Hepatocyte (in vitro differentiated cells): ENCODE measurements at regions not wholly inside any gene's neighbourhood (a gene's known extent, or its start where the extent isn't known, plus 50 kb on each side); places are given as distances from the start of the nearest gene placed in this dataset.

ENCODE experiments used
- DNase-seq: peaks from one replicate; pipeline ENCODE4 v3.0.0-alpha.2; 2016; ENCODE audit warnings: low spot score
- H2AFZ ChIP-seq: fragments of 200-600 bp; sonication (generic); 2 replicates; pipeline ENCODE4 v1.6.0; 2016; ENCODE audit warnings: antibody characterized with exemption, mild to moderate bottlenecking
- H3K27ac ChIP-seq: fragments of 200-600 bp; sonication (generic); 2 replicates; pipeline ENCODE4 v1.5.1; 2016; ENCODE audit warnings: mild to moderate bottlenecking
- H3K27me3 ChIP-seq: fragments of 200-600 bp; sonication (generic); 2 replicates; pipeline ENCODE4 v1.6.1; 2016
- H3K36me3 ChIP-seq: fragments of 200-600 bp; sonication (generic); replicated peaks from 2 replicates; pipeline ENCODE4 v1.5.1; 2016; ENCODE audit warnings: low read depth; ENCODE audit not compliant: insufficient read depth
- H3K4me1 ChIP-seq: fragments of 200-600 bp; sonication (generic); 2 replicates; pipeline ENCODE4 v1.5.1; 2016; ENCODE audit warnings: mild to moderate bottlenecking, moderate library complexity; ENCODE audit not compliant: insufficient read depth
- H3K4me2 ChIP-seq: fragments of 200-600 bp; sonication (generic); 2 replicates; pipeline ENCODE4 v1.6.0; 2016
- H3K4me3 ChIP-seq: fragments of 200-600 bp; sonication (generic); 2 replicates; pipeline ENCODE4 v1.5.1; 2016; ENCODE audit warnings: mild to moderate bottlenecking
- H3K79me2 ChIP-seq: fragments of 200-600 bp; sonication (generic); 2 replicates; pipeline ENCODE4 v1.6.0; 2017; ENCODE audit warnings: mild to moderate bottlenecking
- H3K9me2 ChIP-seq: fragments of 200-600 bp; sonication (generic); replicated peaks from 2 replicates; pipeline ENCODE4 v1.6.0; 2017; ENCODE audit warnings: mild to moderate bottlenecking; ENCODE audit not compliant: insufficient read depth
- H3K9me3 ChIP-seq: fragments of 200-600 bp; sonication (generic); 2 replicates; pipeline ENCODE4 v1.5.1; 2016; ENCODE audit warnings: low read depth, mild to moderate bottlenecking
- H4K20me1 ChIP-seq: fragments of 200-600 bp; sonication (generic); 2 replicates; pipeline ENCODE4 v1.6.0; 2016; ENCODE audit warnings: mild to moderate bottlenecking; ENCODE audit not compliant: insufficient read depth, poor library complexity, severe bottlenecking
- CTCF ChIP-seq: fragments of 200-600 bp; sonication (generic); IDR thresholded peaks from 2 replicates; pipeline ENCODE4 v1.5.1; 2016; ENCODE audit warnings: antibody characterized with exemption, mild to moderate bottlenecking; ENCODE audit not compliant: poor library complexity
- EZH2 ChIP-seq: fragments of 200-600 bp; sonication (generic); IDR thresholded peaks from 2 replicates; pipeline ENCODE4 v1.6.1; 2016; ENCODE audit warnings: antibody characterized with exemption, mild to moderate bottlenecking, borderline replicate concordance
- EZH2phosphoT487 ChIP-seq: fragments of 200-600 bp; sonication (generic); IDR thresholded peaks from one replicate; pipeline ENCODE4 v1.6.1; 2018; ENCODE audit warnings: antibody characterized with exemption, mild to moderate bottlenecking, low read depth, moderate library complexity; ENCODE audit not compliant: unreplicated experiment, severe bottlenecking
- WGBS: methylation state at CpG from one replicate; pipeline ENCODE4 v1.1.6; 2016; ENCODE audit warnings: low lambda C conversion rate; ENCODE audit errors: missing lambda C conversion rate; 5-methylcytosine and 5-hydroxymethylcytosine counted together

GRCh38 chr2:48845684-48846083, 90.2 kb upstream of the LHCGR start:
- H3K4me2 ChIP-seq, result no peak overlapping the region
- no peaks in the 10 kb centered on the region for H3K27me3 ChIP-seq
- no peak overlapping the region for H3K27ac ChIP-seq
- TF ChIP-seq EZH2phosphoT487, result no peak
- no peaks in the 10 kb centered on the region for H4K20me1 ChIP-seq
- H3K79me2 ChIP-seq, result no peaks in the 10 kb centered on the region
- H3K9me2 ChIP-seq, result no peaks in the 10 kb centered on the region
- no peaks in the 10 kb centered on the region for H3K4me1 ChIP-seq
- no peak for DNase-seq
- no peaks in the 10 kb centered on the region for H3K36me3 ChIP-seq
- 76% methylated on average over 3 of the region's 3 CpGs for WGBS
- H3K4me3 ChIP-seq, result no peak overlapping the region
- no peak overlapping the region for H2AFZ ChIP-seq
- no peaks in the 10 kb centered on the region for H3K9me3 ChIP-seq

- H2AFZ ChIP-seq, result no peak overlapping the region
- no peak overlapping the region for H3K4me2 ChIP-seq
These were observed 89.1 kb upstream of the LHCGR start for GRCh38 chr2:48844417-48845155.

GRCh38 chr2:48841126-48841525, 85.6 kb upstream of the LHCGR start:
- no peaks in the 10 kb centered on the region for H3K79me2 ChIP-seq
- no peak overlapping the region for H3K4me2 ChIP-seq
- WGBS, result 100% methylated on average over 2 of the region's 2 CpGs
- H3K4me3 ChIP-seq, result no peak overlapping the region
- H3K4me1 ChIP-seq, result no peaks in the 10 kb centered on the region
- H3K27ac ChIP-seq, result no peak overlapping the region
- TF ChIP-seq EZH2, result no peak
- TF ChIP-seq EZH2phosphoT487, result no peak
- TF ChIP-seq CTCF, result no peak
- peaks cover 8% of the 10 kb centered on the region for H3K9me3 ChIP-seq
- H3K36me3 ChIP-seq, result no peaks in the 10 kb centered on the region
- H3K9me2 ChIP-seq, result no peaks in the 10 kb centered on the region
- H2AFZ ChIP-seq, result no peak overlapping the region
- H3K27me3 ChIP-seq, result no peaks in the 10 kb centered on the region
- no peaks in the 10 kb centered on the region for H4K20me1 ChIP-seq
- no peak for DNase-seq

More at GRCh38 chr2:48844417-48845155, 89.1 kb upstream of the LHCGR start:
- Histone ChIP-seq H3K9me2 (no peaks in the 10 kb centered on the region), H3K4me3 (no peak overlapping the region), H3K36me3 (no peaks in the 10 kb centered on the region), H3K27ac (no peak overlapping the region), H3K27me3 (no peaks in the 10 kb centered on the region), H3K4me1 (no peaks in the 10 kb centered on the region), H4K20me1 (no peaks in the 10 kb centered on the region), H3K9me3 (no peaks in the 10 kb centered on the region), H3K79me2 (no peaks in the 10 kb centered on the region)
- WGBS, result 81% methylated on average over 3 of the region's 3 CpGs
- no peak for DNase-seq
- TF ChIP-seq CTCF, result no peak
- TF ChIP-seq EZH2, result no peak
- no peak for TF ChIP-seq EZH2phosphoT487

GRCh38 chr2:48838029-48838428, 82.5 kb upstream of the LHCGR start:
- no peak for DNase-seq
- Histone ChIP-seq H3K4me1 (no peaks in the 10 kb centered on the region), H3K4me2 (no peak overlapping the region), H3K9me3 (peaks cover 8% of the 10 kb centered on the region), H3K36me3 (no peaks in the 10 kb centered on the region), H2AFZ (no peak overlapping the region), H3K9me2 (no peaks in the 10 kb centered on the region), H3K4me3 (no peak overlapping the region), H3K27me3 (no peaks in the 10 kb centered on the region), H4K20me1 (no peaks in the 10 kb centered on the region), H3K27ac (no peak overlapping the region), H3K79me2 (no peaks in the 10 kb centered on the region)
- WGBS, result 68% methylated on average over 2 of the region's 2 CpGs
- TF ChIP-seq EZH2phosphoT487 (no peak), CTCF (no peak), EZH2 (no peak)
